ENCODE measurements at regions not wholly inside any gene's neighbourhood (a gene's known extent, or its start where the extent isn't known, plus 50 kb on each side); places are given as distances from the start of the nearest gene placed in this dataset.

- Histone ChIP-seq H3K4me1 (ENCODE audit: insufficient read depth, low read length) (no peaks in the 10 kb centered on the region), H3K36me3 (replicated peaks in 1 of 2; ENCODE audit: control insufficient read depth in 1 of 2, insufficient read depth in 2 of 2, low read length in 2 of 2) (no peaks in the 10 kb centered on the region), H3K9me3 (ENCODE audit: low read length) (peaks cover 36% of the 10 kb centered on the region; the same call in 1 of the 2 replicates), H3K79me2 (ENCODE audit: insufficient read depth, low read length) (no peaks in the 10 kb centered on the region), H2AFZ (ENCODE audit: low read length) (no peak overlapping the region), H3K27me3 (ENCODE audit: control insufficient read depth in 1 of 2, insufficient read depth in 2 of 2, low read length in 2 of 2) (no peaks in the 10 kb centered on the region), H3K4me2 (ENCODE audit: low read depth, low read length) (no peak overlapping the region), H3K9ac (ENCODE audit: insufficient read depth, low read depth, low read length) (no peak overlapping the region), H3K27ac (ENCODE audit: extremely low read length, insufficient read depth, low read length) (no peak overlapping the region), H3K4me3 (replicated peaks in 1 of 3; ENCODE audit: insufficient read depth in 1 of 3, low read depth in 2 of 3, low read length in 3 of 3) (no peak overlapping the region), H4K20me1 (ENCODE audit: insufficient read depth, low read length) (no peaks in the 10 kb centered on the region)
- FAIRE-seq (no peak), DNase-seq (ENCODE audit: low spot score) (no peak), ATAC-seq (no peak)
- WGBS (ENCODE audit: low lambda C conversion rate): 26% methylated on average over 3 of the region's 3 CpGs
- no peak for TF ChIP-seq ZNF234 (CRISPR knock-in tag; conservative IDR thresholded peaks at IDR 0.05)
- ChIA-PET CTCF (ENCODE audit: low intra/inter-chr PET ratio, low total read pairs) (no interaction called here), POLR2A (no interaction called here)
- no TSS peak for BruUV-seq (replicated peaks)
- in situ Hi-C loops (cut with HindIII; ENCODE audit: extremely low pct_ligation_motif_present, low pct_unique_long_range_greater_than_20kb): no loop called here
- intact Hi-C loops (cut with micrococcal nuclease; ENCODE audit: unreplicated experiment): no loop called here
Measured at GRCh38 chr2:188909036-188909435, 65.1 kb upstream of the COL3A1 start.

DNA sequence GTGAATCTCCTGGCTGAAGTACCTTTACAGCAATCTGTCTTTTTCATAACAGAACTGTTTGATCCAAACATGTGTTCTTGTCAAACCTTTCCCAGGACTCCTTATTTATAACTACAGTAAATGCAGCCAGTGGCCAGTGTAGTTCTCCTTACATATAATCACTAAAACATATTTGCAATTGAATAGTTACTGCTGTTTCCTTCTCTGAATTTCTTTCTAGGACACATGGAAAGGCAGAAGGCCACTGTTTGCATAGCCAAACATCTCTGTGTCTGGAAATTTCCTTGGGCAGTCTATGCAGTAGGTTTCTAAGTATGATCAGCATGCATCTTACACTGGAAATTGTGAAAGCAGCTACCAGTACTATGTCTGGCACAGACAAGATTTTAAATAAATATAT lies 57.4 kb upstream of the COL3A1 start:
- H3K27me3 ChIP-seq (ENCODE audit: control insufficient read depth in 1 of 2, insufficient read depth in 2 of 2, low read length in 2 of 2): no peaks in the 10 kb centered on the region
- BruUV-seq (replicated peaks): no TSS peak
- DNase-seq (ENCODE audit: low spot score) (no peak), ATAC-seq (no peak), FAIRE-seq (no peak)
- no peaks in the 10 kb centered on the region for H3K36me3 ChIP-seq (replicated peaks in 1 of 2; ENCODE audit: control insufficient read depth in 1 of 2, insufficient read depth in 2 of 2, low read length in 2 of 2)
- ChIA-PET POLR2A (no interaction called here), CTCF (ENCODE audit: low intra/inter-chr PET ratio, low total read pairs) (no interaction called here)
- no peak overlapping the region for H3K4me3 ChIP-seq (replicated peaks in 1 of 3; ENCODE audit: insufficient read depth in 1 of 3, low read depth in 2 of 3, low read length in 3 of 3)
- in situ Hi-C loops (cut with HindIII; ENCODE audit: extremely low pct_ligation_motif_present, low pct_unique_long_range_greater_than_20kb): no loop called here
- no peak overlapping the region for H2AFZ ChIP-seq (ENCODE audit: low read length)
- intact Hi-C loops (cut with micrococcal nuclease; ENCODE audit: unreplicated experiment): no loop called here
- no peaks in the 10 kb centered on the region for H3K9me3 ChIP-seq (ENCODE audit: low read length)
- no peaks in the 10 kb centered on the region for H4K20me1 ChIP-seq (ENCODE audit: insufficient read depth, low read length)
- H3K79me2 ChIP-seq (ENCODE audit: insufficient read depth, low read length): no peaks in the 10 kb centered on the region
- H3K9ac ChIP-seq (ENCODE audit: insufficient read depth, low read depth, low read length): no peak overlapping the region
- H3K4me1 ChIP-seq (ENCODE audit: insufficient read depth, low read length): no peaks in the 10 kb centered on the region
- H3K4me2 ChIP-seq (ENCODE audit: low read depth, low read length): no peak overlapping the region
- no peak overlapping the region for H3K27ac ChIP-seq (ENCODE audit: extremely low read length, insufficient read depth, low read length)
- TF ChIP-seq TMF1 (CRISPR knock-in tag; IDR thresholded peaks at IDR 0.05; ENCODE audit: low read depth): no peak
- no peak for TF ChIP-seq FOXA1 (IDR thresholded peaks at IDR 0.05)
- no peak for TF ChIP-seq FOXA1 (CRISPR knock-in tag; IDR thresholded peaks at IDR 0.05)
- TF ChIP-seq TSC22D2 (CRISPR knock-in tag; IDR thresholded peaks at IDR 0.05; ENCODE audit: borderline replicate concordance): no peak
- no peak for TF ChIP-seq NRL (CRISPR knock-in tag; IDR thresholded peaks at IDR 0.05; ENCODE audit: borderline replicate concordance)
- TF ChIP-seq HNF1B (CRISPR knock-in tag; IDR thresholded peaks at IDR 0.05): no peak
- TF ChIP-seq NAIF1 (CRISPR knock-in tag; IDR thresholded peaks at IDR 0.05; ENCODE audit: borderline replicate concordance): no peak
- no peak for TF ChIP-seq ZNF367 (CRISPR knock-in tag; IDR thresholded peaks at IDR 0.05; ENCODE audit: borderline replicate concordance)
- TF ChIP-seq, protein P1, sequence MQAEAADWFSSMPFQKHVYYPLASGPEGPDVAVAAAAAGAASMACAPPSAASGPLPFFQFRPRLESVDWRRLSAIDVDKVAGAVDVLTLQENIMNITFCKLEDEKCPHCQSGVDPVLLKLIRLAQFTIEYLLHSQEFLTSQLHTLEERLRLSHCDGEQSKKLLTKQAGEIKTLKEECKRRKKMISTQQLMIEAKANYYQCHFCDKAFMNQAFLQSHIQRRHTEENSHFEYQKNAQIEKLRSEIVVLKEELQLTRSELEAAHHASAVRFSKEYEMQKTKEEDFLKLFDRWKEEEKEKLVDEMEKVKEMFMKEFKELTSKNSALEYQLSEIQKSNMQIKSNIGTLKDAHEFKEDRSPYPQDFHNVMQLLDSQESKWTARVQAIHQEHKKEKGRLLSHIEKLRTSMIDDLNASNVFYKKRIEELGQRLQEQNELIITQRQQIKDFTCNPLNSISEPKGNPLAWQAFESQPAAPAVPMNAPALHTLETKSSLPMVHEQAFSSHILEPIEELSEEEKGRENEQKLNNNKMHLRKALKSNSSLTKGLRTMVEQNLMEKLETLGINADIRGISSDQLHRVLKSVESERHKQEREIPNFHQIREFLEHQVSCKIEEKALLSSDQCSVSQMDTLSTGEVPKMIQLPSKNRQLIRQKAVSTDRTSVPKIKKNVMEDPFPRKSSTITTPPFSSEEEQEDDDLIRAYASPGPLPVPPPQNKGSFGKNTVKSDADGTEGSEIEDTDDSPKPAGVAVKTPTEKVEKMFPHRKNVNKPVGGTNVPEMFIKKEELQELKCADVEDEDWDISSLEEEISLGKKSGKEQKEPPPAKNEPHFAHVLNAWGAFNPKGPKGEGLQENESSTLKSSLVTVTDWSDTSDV (CRISPR knock-in tag; IDR thresholded peaks at IDR 0.05): no peak
- TF ChIP-seq, protein P2, sequence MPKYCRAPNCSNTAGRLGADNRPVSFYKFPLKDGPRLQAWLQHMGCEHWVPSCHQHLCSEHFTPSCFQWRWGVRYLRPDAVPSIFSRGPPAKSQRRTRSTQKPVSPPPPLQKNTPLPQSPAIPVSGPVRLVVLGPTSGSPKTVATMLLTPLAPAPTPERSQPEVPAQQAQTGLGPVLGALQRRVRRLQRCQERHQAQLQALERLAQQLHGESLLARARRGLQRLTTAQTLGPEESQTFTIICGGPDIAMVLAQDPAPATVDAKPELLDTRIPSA (CRISPR knock-in tag; IDR thresholded peaks at IDR 0.05; ENCODE audit: borderline replicate concordance): no peak
- TF ChIP-seq ZNF761 (CRISPR knock-in tag; conservative IDR thresholded peaks at IDR 0.05): no peak
- no peak for TF ChIP-seq ZNF83 (CRISPR knock-in tag; IDR thresholded peaks at IDR 0.05; ENCODE audit: borderline replicate concordance)
- TF ChIP-seq REPIN1 (CRISPR knock-in tag; IDR thresholded peaks at IDR 0.05; ENCODE audit: borderline replicate concordance, low read depth): no peak
